Breast epithelium (tissue), 3 donors: ENCODE measurements at regions not wholly inside any gene's neighbourhood (a gene's known extent, or its start where the extent isn't known, plus 50 kb on each side); places are given as distances from the start of the nearest gene placed in this dataset.

Experiments used
- CTCF ChIP-seq, 3 donors: fragments of 450-650 bp; IDR thresholded peaks; one replicate each; pipeline ENCODE4 v1.5.1; 2016 to 2017; ENCODE audit warnings: antibody characterized with exemption in 3 of 3, mild to moderate bottlenecking in 3 of 3, moderate library complexity in 3 of 3
- POLR2A ChIP-seq: fragments of 450-650 bp; IDR thresholded peaks from one replicate; pipeline ENCODE4 v1.6.1; 2016; ENCODE audit warnings: antibody characterized with exemption, mild to moderate bottlenecking, moderate library complexity
- POLR2AphosphoS5 ChIP-seq, 3 donors: sonication (generic); formaldehyde crosslinking; IDR thresholded peaks; one replicate each; pipeline ENCODE4 v1.6.1; 2017; ENCODE audit warnings: antibody characterized with exemption in 3 of 3

- no peak for TF ChIP-seq CTCF (IDR thresholded peaks at IDR 0.05)
- no peak for TF ChIP-seq POLR2AphosphoS5 (IDR thresholded peaks at IDR 0.05)
- TF ChIP-seq POLR2A: no peak
Observed at GRCh38 chr2:187615364-187615763, 61.1 kb upstream of the TFPI start.
